ENCODE measurements at regions not wholly inside any gene's neighbourhood (a gene's known extent, or its start where the extent isn't known, plus 50 kb on each side); places are given as distances from the start of the nearest gene placed in this dataset.

DNA sequence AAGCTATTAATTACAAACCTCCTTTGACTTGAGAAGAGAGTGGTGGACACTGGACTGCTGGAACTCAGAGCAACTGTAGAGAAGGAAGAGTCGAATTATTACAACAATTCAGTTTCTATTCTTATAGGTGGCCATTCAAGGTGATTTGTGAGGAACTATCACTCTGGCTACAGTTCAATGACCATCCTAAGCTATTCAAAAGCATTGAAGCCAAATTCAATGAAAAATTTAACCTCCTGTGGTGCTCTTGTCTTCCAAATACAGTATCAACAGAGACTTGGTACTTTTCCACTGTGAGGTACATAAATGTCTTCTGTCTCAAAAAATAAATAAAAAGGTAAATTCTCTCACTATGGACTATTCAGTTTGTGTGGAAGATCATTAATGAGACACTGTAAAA, 513.3 kb upstream of the SEMA6D start:
- no peak for DNase-seq
- Mint-ChIP-seq H3K27me3 (ENCODE audit: low read depth, poor library complexity) (no peaks in the 10 kb centered on the region), H3K9me3 (no peaks in the 10 kb centered on the region), H3K4me1 (peaks cover 12% of the 10 kb centered on the region), H3K27ac (no peak overlapping the region), H3K36me3 (ENCODE audit: low read depth) (no peaks in the 10 kb centered on the region), H3K4me3 (no peak overlapping the region)
- TF ChIP-seq, protein P1, sequence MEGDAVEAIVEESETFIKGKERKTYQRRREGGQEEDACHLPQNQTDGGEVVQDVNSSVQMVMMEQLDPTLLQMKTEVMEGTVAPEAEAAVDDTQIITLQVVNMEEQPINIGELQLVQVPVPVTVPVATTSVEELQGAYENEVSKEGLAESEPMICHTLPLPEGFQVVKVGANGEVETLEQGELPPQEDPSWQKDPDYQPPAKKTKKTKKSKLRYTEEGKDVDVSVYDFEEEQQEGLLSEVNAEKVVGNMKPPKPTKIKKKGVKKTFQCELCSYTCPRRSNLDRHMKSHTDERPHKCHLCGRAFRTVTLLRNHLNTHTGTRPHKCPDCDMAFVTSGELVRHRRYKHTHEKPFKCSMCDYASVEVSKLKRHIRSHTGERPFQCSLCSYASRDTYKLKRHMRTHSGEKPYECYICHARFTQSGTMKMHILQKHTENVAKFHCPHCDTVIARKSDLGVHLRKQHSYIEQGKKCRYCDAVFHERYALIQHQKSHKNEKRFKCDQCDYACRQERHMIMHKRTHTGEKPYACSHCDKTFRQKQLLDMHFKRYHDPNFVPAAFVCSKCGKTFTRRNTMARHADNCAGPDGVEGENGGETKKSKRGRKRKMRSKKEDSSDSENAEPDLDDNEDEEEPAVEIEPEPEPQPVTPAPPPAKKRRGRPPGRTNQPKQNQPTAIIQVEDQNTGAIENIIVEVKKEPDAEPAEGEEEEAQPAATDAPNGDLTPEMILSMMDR (IDR thresholded peaks at IDR 0.05): no peak

DNA sequence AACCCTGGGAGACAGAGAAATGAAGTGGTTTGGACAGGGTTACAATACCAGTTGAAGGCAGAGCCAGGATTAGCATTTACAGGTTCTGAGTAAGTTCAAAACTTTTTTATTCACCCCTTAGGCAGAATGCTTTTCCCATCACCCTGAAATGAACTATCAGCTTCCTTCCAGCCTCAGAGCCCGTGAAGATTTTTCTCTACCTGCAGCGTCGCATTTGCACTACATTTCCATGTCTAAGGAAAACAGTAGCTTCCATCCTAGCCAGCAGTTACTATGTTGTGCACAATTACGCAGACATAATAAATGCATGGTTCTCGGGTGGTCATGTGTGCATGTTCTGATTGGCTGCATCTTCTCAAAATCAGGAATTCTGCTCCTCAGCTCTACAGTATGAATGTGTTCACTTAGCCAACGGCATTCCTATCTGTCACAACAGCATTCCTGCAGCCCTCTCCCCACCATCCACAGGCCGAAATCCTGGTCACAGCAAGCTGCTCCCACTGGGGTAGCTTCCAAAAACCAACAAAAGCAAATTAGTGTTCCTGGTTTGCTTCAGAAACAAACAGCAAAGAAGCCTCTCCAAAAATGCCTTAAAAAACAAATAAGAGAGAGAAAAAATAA, 510.8 kb upstream of the SEMA6D start:
- Mint-ChIP-seq H3K36me3 (ENCODE audit: low read depth) (no peaks in the 10 kb centered on the region), H3K27me3 (ENCODE audit: low read depth, poor library complexity) (no peaks in the 10 kb centered on the region), H3K4me3 (no peak overlapping the region), H3K27ac (no peak overlapping the region), H3K9me3 (no peaks in the 10 kb centered on the region), H3K4me1 (peaks cover 12% of the 10 kb centered on the region)
- TF ChIP-seq, protein P1 (IDR thresholded peaks at IDR 0.05): no peak
- no peak for DNase-seq

DNA sequence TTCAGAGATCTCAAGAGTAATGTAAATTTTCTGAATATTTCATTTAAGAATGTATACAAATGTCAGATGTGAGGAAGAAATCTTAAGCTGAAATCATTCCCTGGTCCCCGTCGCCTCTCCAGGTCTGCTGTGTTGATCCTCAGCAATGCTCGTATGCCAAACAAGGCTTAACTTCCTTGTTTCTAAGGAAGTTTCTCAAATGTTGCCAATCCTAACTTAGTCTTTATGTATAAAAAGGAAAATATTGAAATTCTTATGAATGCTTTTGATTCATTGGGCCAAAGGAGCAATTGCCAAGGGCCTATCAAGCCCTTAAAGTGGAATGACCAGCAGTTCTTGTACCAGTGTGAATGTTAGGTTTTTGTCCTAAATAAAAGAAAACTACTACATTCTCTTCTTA, 507.7 kb upstream of the SEMA6D start:
- peaks cover 10% of the 10 kb centered on the region for H3K27me3 Mint-ChIP-seq (ENCODE audit: low read depth, poor library complexity)
- no peak overlapping the region for H3K4me3 Mint-ChIP-seq
- H3K4me1 Mint-ChIP-seq: peaks cover 12% of the 10 kb centered on the region
- TF ChIP-seq, protein P1 (IDR thresholded peaks at IDR 0.05): no peak
- H3K27ac Mint-ChIP-seq: no peak overlapping the region
- H3K9me3 Mint-ChIP-seq: no peaks in the 10 kb centered on the region
- DNase-seq: no peak
- no peaks in the 10 kb centered on the region for H3K36me3 Mint-ChIP-seq (ENCODE audit: low read depth)

GRCh38 chr15:47212222-47213010, 504.9 kb upstream of the SEMA6D start:
- Mint-ChIP-seq H3K4me3 (no peak overlapping the region), H3K36me3 (ENCODE audit: low read depth) (no peaks in the 10 kb centered on the region), H3K27ac (no peak overlapping the region), H3K4me1 (no peaks in the 10 kb centered on the region), H3K27me3 (ENCODE audit: low read depth, poor library complexity) (peaks cover 13% of the 10 kb centered on the region), H3K9me3 (no peaks in the 10 kb centered on the region)
- no peak for DNase-seq
- TF ChIP-seq, protein P1 (IDR thresholded peaks at IDR 0.05): no peak

DNA sequence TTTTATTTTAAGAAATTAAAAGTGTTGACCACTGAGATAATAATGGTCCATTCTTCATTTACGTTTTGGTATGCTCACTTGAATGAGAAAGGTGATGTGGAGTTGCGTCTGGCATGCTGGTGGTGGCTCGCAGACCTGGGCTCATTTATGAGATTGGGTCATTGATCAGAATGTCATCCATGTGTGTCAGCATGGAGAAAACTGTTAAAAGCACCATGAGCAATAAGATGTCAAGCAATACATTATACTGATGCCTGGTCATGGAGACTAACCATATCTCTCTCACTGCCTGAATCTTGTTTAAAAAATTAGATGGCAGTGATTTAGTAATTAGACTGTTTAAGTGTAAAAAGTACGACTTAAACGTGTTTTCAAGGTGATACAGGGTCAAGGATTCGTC, 503.4 kb upstream of the SEMA6D start:
- Mint-ChIP-seq H3K27me3 (ENCODE audit: low read depth, poor library complexity) (peaks cover 13% of the 10 kb centered on the region), H3K36me3 (ENCODE audit: low read depth) (no peaks in the 10 kb centered on the region), H3K4me3 (no peak overlapping the region), H3K27ac (no peak overlapping the region), H3K9me3 (no peaks in the 10 kb centered on the region), H3K4me1 (no peaks in the 10 kb centered on the region)
- TF ChIP-seq, protein P1 (IDR thresholded peaks at IDR 0.05): no peak
- no peak for DNase-seq

DNA sequence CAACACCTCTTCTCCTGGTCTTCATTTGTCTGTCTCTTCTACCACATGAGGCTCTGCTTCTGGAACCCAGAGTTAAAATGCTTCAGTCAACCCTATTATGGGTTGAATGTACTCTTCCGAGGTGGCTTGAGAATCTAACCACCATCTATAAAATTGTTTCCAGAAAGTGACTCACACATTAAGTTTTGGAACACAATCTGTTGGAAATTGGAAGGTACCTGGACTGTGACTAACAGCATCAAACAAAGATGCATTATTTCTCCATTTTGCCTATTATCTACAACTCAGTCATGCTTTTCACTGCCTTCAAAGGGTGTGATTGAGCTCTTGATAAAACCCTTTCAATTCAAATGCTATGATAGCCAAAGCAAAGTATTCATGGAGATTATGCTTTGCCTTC, 499.0 kb upstream of the SEMA6D start:
- Mint-ChIP-seq H3K36me3 (ENCODE audit: low read depth) (no peaks in the 10 kb centered on the region), H3K9me3 (no peaks in the 10 kb centered on the region), H3K27me3 (ENCODE audit: low read depth, poor library complexity) (peaks cover 9% of the 10 kb centered on the region), H3K27ac (no peak overlapping the region), H3K4me3 (no peak overlapping the region), H3K4me1 (no peaks in the 10 kb centered on the region)
- no peak for DNase-seq
- TF ChIP-seq, protein P1 (IDR thresholded peaks at IDR 0.05): no peak

All from nephron progenitor cell (in vitro differentiated cells).